ENCODE measurements at regions not wholly inside any gene's neighbourhood (a gene's known extent, or its start where the extent isn't known, plus 50 kb on each side); places are given as distances from the start of the nearest gene placed in this dataset.

- H3K36me3 ChIP-seq (ENCODE audit: insufficient read depth, low read length): no peaks in the 10 kb centered on the region
- no peak overlapping the region for H3K4me3 ChIP-seq (ENCODE audit: low read depth, low read length, poor library complexity, severe bottlenecking)
- DNase-seq (ENCODE audit: low spot score): no peak
- no peaks in the 10 kb centered on the region for H3K9me2 ChIP-seq (ENCODE audit: insufficient read depth, low read length)
- H3K27ac ChIP-seq (ENCODE audit: low read depth, low read length, poor library complexity, severe bottlenecking): no peak overlapping the region
- BruUV-seq (replicated peaks): no TSS peak
- ChIA-PET CTCF (ENCODE audit: unreplicated experiment) (no interaction called here), POLR2A (no interaction called here)
- no peaks in the 10 kb centered on the region for H4K20me1 ChIP-seq (ENCODE audit: insufficient read depth, low read length)
- no peak overlapping the region for H2AFZ ChIP-seq (ENCODE audit: low read length)
- intact Hi-C loops (cut with micrococcal nuclease; ENCODE audit: unreplicated experiment): no loop called here
- no peaks in the 10 kb centered on the region for H3K79me2 ChIP-seq (ENCODE audit: insufficient read depth, low read depth, low read length)
- no peaks in the 10 kb centered on the region for H3K4me1 ChIP-seq (ENCODE audit: insufficient read depth, low read length, poor library complexity, severe bottlenecking)
- H3K4me2 ChIP-seq (ENCODE audit: low read length): no peak overlapping the region
- no peak for TF ChIP-seq CTCF (conservative IDR thresholded peaks at IDR 0.05; ENCODE audit: low read length)
- no peak for TF ChIP-seq EZH2phosphoT487 (IDR thresholded peaks at IDR 0.05; ENCODE audit: borderline replicate concordance, low read depth, low read length)
- no peaks in the 10 kb centered on the region for H3K9me3 ChIP-seq (ENCODE audit: low read length)
These were observed 75.6 kb upstream of the KL start for GRCh38 chr13:32940601-32941000.

- H3K9me3 ChIP-seq (ENCODE audit: low read length): no peaks in the 10 kb centered on the region
- H2AFZ ChIP-seq (ENCODE audit: low read length): no peak overlapping the region
- H3K36me3 ChIP-seq (ENCODE audit: insufficient read depth, low read length): no peaks in the 10 kb centered on the region
- H4K20me1 ChIP-seq (ENCODE audit: insufficient read depth, low read length): no peaks in the 10 kb centered on the region
- H3K4me1 ChIP-seq (ENCODE audit: insufficient read depth, low read length, poor library complexity, severe bottlenecking): no peaks in the 10 kb centered on the region
- ChIA-PET CTCF (ENCODE audit: unreplicated experiment) (no interaction called here), POLR2A (interaction anchor here (0.6 to 1.2 kb wide), 3 partner anchors 26 to 1097 kb away, joined by 3 read pairs; no protein-coding TSS in a partner anchor)
- H3K4me3 ChIP-seq (ENCODE audit: low read depth, low read length, poor library complexity, severe bottlenecking): no peak overlapping the region
- no peak overlapping the region for H3K4me2 ChIP-seq (ENCODE audit: low read length)
- TF ChIP-seq EZH2phosphoT487 (IDR thresholded peaks at IDR 0.05; ENCODE audit: borderline replicate concordance, low read depth, low read length): no peak
- TF ChIP-seq CTCF (conservative IDR thresholded peaks at IDR 0.05; ENCODE audit: low read length): no peak
- no peak overlapping the region for H3K27ac ChIP-seq (ENCODE audit: low read depth, low read length, poor library complexity, severe bottlenecking)
- DNase-seq (ENCODE audit: low spot score): no peak
- intact Hi-C loops (cut with micrococcal nuclease; ENCODE audit: unreplicated experiment): no loop called here
- no TSS peak for BruUV-seq (replicated peaks)
- no peaks in the 10 kb centered on the region for H3K9me2 ChIP-seq (ENCODE audit: insufficient read depth, low read length)
- no peaks in the 10 kb centered on the region for H3K79me2 ChIP-seq (ENCODE audit: insufficient read depth, low read depth, low read length)
These were observed 74.9 kb upstream of the KL start for GRCh38 chr13:32941368-32941767.

GRCh38 chr13:32946558-32946957 is 69.7 kb upstream of the KL start:
- TF ChIP-seq EZH2phosphoT487 (IDR thresholded peaks at IDR 0.05; ENCODE audit: borderline replicate concordance, low read depth, low read length): no peak
- POLR2A ChIA-PET: interaction anchor here (0.6 kb wide), 1 partner anchor 41 kb away, joined by 3 read pairs; no protein-coding TSS in a partner anchor
- Histone ChIP-seq H3K4me1 (ENCODE audit: insufficient read depth, low read length, poor library complexity, severe bottlenecking) (no peaks in the 10 kb centered on the region), H3K4me2 (ENCODE audit: low read length) (no peak overlapping the region), H3K36me3 (ENCODE audit: insufficient read depth, low read length) (no peaks in the 10 kb centered on the region), H3K9me2 (ENCODE audit: insufficient read depth, low read length) (no peaks in the 10 kb centered on the region), H2AFZ (ENCODE audit: low read length) (no peak overlapping the region), H3K27ac (ENCODE audit: low read depth, low read length, poor library complexity, severe bottlenecking) (no peak overlapping the region), H3K79me2 (ENCODE audit: insufficient read depth, low read depth, low read length) (no peaks in the 10 kb centered on the region), H4K20me1 (ENCODE audit: insufficient read depth, low read length) (no peaks in the 10 kb centered on the region), H3K4me3 (ENCODE audit: low read depth, low read length, poor library complexity, severe bottlenecking) (no peak overlapping the region), H3K9me3 (ENCODE audit: low read length) (no peaks in the 10 kb centered on the region)
- DNase-seq (ENCODE audit: low spot score): no peak
- intact Hi-C loops (cut with micrococcal nuclease; ENCODE audit: unreplicated experiment): no loop called here
- CTCF ChIA-PET (ENCODE audit: unreplicated experiment): no interaction called here
- BruUV-seq (replicated peaks): no TSS peak

Data from OCI-LY7 (cell line).